Left renal pelvis (tissue), 4 donors: ENCODE measurements at regions not wholly inside any gene's neighbourhood (a gene's known extent, or its start where the extent isn't known, plus 50 kb on each side); places are given as distances from the start of the nearest gene placed in this dataset.
"Not testable (repeated sequence)": the region's sequence is repeated elsewhere in the genome, so short reads cannot be mapped to it uniquely, and the experiment has no call there.

Experiments
- DNase-seq, 4 donors: peaks; one replicate each; pipeline ENCODE4 v3.0.0-alpha.2; 2013; ENCODE audit warnings: low read depth in 4 of 4, low spot score in 3 of 4

DNA sequence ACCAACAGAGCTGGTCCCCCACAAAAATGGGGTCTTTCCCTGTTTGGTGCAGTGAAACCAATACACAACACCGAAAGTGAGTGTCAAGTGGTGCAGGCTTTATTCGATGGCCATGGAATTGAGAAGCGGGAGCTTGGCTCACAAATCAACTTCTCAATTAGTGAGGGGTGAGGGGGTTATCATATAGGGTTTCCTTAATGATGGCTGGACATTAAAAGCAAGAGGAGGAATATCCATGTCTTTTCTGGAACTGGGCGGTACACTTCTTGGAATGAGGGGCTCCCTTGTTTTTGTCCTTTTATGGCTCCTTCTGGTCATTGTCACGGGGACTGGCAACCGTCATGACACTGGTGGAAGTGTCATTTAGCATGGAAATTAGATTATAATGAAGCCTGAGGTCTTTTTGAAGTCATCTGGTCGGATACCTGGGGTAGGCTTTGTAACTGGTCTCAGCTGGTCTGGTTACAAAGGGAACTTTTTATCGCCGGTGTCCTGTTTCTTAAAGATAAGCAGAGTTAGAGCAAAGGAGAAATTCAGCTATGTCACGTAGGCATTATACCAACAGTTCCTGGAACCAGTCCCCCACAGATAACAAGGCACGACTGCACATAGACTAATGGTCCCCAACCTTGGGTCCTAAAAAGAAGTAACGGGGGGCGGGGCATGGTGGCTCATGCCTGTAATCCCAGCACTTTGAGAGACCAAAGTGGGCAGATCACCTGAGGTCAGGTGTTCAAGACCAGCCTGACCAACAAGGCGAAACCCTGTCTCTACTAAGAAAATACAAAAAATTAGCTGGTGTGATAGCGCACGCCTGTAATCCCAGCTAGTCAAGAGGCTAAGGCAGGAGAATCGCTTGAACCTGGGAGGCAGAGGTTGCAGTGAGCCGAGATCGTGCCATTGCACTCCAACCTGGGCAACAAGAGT, 93.5 kb upstream of the NDUFV2 start:
- no peak for DNase-seq

DNA sequence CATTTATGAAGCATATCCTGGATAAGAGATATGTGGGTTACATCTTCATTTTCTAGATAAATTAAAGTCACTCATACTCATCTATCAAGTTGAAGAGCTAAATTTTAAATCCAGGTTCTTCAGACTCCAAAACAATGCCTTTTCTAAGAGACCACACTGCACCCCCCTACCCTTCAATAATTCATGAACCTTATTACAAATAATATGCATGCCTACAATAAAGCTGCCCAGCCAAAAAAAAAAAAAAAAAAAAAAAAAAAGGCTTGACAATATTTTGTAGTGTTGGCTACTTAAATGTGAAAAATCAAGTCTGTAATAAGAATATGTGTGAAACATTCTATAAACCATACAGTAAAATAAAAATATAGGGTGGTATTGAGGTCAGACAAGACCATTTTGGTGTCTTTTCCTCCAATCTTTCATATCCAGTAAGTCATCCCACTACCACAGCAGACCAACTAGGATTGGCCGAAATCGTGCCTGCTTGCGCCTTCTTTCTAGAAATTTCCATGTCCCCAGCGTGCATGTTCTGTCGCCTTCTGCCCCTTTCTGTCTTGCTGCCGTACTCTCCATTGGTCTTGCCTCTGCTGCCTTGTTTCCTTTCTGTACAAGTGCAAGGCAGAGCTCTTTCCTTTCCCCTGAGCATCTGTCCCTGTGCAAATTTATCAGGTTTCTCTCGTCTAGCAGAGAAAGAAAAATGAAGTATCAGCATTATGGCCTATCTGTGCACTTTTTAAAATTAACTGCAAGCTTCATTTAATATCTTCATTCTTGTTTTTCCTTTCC, 92.6 kb upstream of the NDUFV2 start:
- DNase-seq = no peak

- DNase-seq = no peak
Measured at GRCh38 chr18:9011431-9011830, 91.1 kb upstream of the NDUFV2 start.

DNA sequence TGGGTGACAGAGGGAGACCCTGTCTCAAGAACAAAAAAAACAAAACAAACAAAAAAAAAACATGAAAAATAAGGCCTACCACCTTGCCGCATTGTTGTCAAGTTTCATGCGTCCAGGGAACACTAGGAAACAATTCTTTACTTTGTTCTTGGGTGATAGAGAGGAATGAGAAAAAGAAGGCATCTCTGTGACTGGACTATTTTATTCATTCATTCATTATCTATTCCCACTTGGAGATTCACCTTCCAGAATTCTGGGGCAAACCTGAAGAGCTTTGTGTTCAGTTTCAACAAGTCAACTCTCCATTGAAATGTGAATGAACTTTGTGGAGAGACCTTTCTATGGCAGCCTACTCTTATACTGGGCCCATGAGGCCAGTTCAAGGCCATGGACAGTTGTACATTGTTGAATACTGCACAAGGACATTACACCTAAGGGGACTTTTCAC, 88.5 kb upstream of the NDUFV2 start:
- no peak for DNase-seq

DNA sequence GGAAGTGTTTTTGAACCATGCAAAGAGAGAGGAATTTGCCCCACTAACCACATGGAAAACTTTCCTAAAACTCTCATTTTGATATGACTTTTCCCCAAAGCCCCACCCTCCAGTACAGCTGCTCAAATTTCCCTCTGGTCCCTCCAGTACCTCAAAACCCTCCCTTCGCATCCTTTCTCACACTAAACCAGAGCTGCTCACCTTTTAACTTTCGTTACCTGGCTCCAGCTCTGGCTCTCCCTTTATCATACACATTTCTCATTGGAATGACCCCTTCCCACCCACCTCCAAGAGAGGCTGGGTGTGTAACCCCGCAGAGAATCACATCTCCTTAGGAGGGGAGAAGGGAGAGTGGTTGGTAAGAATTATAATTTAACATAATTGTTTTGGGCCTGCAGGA, 86.8 kb upstream of the NDUFV2 start:
- no peak for DNase-seq

DNA sequence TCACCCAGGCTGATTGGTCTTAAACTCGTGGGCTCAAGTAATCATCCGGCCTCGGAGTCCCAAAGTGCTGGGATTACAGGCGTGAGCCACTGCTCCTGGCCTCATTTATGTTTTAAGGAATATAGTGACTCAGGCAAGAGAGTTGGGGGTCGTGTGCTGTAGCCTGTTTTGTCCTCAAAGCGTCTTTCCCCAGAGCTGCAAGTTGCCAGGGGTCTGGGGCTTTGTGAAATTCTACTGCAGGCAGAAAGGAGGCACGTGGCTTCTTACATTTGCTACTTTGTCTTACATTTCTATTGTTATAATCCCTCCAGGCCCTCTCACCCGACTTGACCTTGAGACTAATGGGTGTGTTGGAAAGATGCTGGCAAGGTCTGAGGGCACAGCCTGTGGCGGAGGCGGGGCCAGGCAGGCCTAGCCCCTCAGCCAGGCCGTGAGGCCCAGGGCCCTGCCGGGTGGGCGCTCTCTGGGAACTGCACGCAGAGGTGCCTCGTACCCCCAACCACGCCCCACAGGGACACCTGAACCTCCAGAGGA, 85.8 kb upstream of the NDUFV2 start:
- no peak for DNase-seq

- DNase-seq = peak; percentile 14 to 29 (median 20)
Measured at GRCh38 chr18:9017167-9017904, 85.2 kb upstream of the NDUFV2 start.

DNA sequence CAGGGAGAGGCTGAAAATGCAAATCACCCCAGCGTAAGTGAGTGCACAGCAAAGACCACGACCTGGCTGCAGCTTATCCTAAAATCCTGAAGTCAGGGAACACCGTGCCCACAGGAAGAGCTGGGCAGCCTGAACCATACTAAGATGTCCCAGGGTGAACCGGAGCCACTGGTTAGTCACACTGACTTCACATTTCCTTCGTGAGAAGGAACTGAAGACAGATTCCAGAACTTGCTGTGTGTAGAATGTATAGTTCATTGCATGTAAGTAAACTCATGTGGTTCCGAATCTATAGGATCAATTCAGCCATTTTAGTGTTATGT, 84.6 kb upstream of the NDUFV2 start:
- no peak for DNase-seq

GRCh38 chr18:9019135-9019534, 83.4 kb upstream of the NDUFV2 start:
- no peak for DNase-seq

- DNase-seq = no peak
Measured at GRCh38 chr18:9020221-9020620, 82.3 kb upstream of the NDUFV2 start.

DNA sequence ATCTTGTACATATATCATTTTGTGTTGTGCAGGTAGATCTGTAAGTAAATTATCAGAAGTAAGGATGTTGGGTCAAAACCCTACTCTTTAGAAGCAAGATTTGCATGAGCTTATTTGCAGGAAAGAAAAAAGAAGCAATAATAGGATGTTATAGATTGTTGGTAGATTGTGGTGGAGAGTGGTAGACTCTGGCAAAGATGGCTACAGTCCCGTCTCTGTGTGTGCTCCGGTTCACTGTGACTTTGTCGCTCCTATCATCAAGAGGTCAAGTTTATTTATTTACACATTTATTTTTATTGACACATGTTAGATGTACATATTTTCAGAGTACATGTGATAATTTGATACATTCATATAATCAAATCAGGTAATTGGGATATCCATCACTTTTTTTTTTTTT, 81.0 kb upstream of the NDUFV2 start:
- DNase-seq = no peak

GRCh38 chr18:9022397-9023155, 79.9 kb upstream of the NDUFV2 start:
- no peak for DNase-seq

DNA sequence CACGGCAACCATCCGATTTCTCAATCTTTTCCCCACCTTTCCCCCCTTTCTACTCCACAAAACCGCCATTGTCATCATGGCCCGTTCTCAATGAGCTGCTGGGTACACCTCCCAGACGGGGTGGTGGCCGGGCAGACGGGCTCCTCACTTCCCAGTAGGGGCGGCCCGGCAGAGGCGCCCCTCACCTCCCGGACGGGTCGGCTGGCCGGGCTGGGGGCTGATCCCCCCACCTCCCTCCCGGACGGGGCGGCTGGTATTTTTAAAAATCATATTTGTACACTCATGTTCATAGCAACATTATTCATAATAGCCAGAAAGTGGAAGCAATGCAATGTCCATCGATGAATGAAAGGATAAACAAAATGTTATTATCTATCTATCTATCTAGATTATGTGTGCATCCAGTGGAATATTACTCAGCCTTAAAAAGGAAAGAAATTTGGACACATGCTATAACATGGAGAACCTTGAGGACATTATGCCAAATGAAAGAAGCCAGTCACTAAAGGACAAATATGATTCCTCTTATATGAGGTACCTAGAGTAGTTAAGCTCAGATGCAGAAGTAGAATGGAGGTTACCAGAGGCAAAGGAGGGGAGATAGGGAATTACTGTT, 78.4 kb upstream of the NDUFV2 start:
- not testable (repeated sequence) for DNase-seq

GRCh38 chr18:9025091-9025838, 77.2 kb upstream of the NDUFV2 start:
- DNase-seq = no peak

- DNase-seq = no peak
Measured at GRCh38 chr18:9029131-9029530, 73.4 kb upstream of the NDUFV2 start.

GRCh38 chr18:9032519-9032918, 70.0 kb upstream of the NDUFV2 start:
- DNase-seq = no peak

GRCh38 chr18:9038277-9038871, 64.1 kb upstream of the NDUFV2 start:
- DNase-seq = no peak

- no peak for DNase-seq
Measured at GRCh38 chr18:9039441-9040071, 62.9 kb upstream of the NDUFV2 start.
